ENCODE measurements at regions not wholly inside any gene's neighbourhood (a gene's known extent, or its start where the extent isn't known, plus 50 kb on each side); places are given as distances from the start of the nearest gene placed in this dataset.
"Not testable (repeated sequence)": the region's sequence is repeated elsewhere in the genome, so short reads cannot be mapped to it uniquely, and the experiment has no call there.

DNA sequence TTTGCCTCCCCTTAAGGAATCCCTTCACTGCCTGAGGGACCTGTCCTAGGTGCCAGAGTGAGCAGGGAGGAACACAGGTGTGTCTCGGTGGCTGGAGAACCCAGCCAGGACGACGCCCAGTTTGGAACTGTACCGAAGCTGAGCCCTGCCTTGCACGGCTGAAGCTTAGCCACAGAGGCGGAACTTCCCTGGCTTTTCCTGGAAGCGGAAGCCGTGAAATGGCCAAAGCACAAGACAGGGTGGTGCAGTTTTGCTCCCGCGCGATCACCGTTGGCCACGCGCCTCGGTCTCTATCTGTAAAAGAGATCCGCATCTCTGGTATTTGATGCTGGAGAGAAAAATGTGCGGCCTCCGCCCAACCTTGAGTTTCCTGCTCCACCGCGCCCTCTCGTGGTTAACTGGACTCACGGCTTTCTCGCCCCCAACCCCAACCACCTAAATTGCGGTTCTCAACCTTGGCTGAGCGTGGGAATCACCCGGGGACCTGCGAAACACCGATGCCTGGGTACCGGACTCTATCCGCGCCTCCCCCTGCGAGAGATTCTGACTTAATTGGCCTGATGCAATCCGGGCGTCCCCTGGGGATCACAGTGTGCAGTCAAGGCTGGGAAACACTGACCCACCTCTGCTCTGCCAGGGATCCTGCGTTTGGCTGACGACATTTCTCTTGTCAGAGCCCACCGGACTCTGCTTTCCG is 70.7 kb upstream of the ABHD2 start:
- Histone ChIP-seq H3K27me3 (ENCODE audit: control insufficient read depth, insufficient read depth, low read length) (no peaks in the 10 kb centered on the region), H3K36me3 (ENCODE audit: control insufficient read depth, insufficient read depth, low read length) (no peaks in the 10 kb centered on the region), H3K4me3 (ENCODE audit: low read depth, low read length) (no peak overlapping the region)
- FAIRE-seq (no peak), DNase-seq (ENCODE audit: low read depth) (peak; percentile 58)
- peak; percentile 90 for TF ChIP-seq CTCF (IDR thresholded peaks at IDR 0.05; ENCODE audit: insufficient read depth, low read length, severe bottlenecking)

GRCh38 chr15:89018207-89018606 is 70.0 kb upstream of the ABHD2 start:
- H3K4me3 ChIP-seq (ENCODE audit: low read depth, low read length), result no peak overlapping the region
- DNase-seq (ENCODE audit: low read depth) (no peak), FAIRE-seq (no peak)
- H3K27me3 ChIP-seq (ENCODE audit: control insufficient read depth, insufficient read depth, low read length), result no peaks in the 10 kb centered on the region
- no peak for TF ChIP-seq CTCF (IDR thresholded peaks at IDR 0.05; ENCODE audit: insufficient read depth, low read length, severe bottlenecking)
- no peaks in the 10 kb centered on the region for H3K36me3 ChIP-seq (ENCODE audit: control insufficient read depth, insufficient read depth, low read length)

DNA sequence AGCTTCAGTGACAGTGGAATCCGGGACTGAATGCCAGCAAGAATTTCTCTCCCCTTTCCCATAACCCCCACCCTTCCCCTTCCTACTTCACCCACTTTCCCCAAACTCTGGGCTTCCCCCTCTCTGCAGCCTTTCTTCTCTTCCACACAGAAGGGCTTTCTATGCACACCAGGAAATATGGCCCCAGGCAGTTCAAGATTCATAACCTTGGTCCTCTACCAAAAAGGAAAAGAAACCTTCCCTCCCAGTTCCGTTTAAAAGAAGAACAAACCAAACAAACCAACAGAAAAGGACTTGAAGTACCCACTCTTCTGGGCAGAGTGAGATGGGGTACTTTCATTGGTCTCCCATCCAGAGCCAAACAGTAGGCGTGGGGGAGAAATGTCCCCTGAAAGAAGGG is 68.8 kb upstream of the ABHD2 start:
- no peak for TF ChIP-seq CTCF (IDR thresholded peaks at IDR 0.05; ENCODE audit: insufficient read depth, low read length, severe bottlenecking)
- DNase-seq (ENCODE audit: low read depth) (no peak), FAIRE-seq (no peak)
- Histone ChIP-seq H3K27me3 (ENCODE audit: control insufficient read depth, insufficient read depth, low read length) (no peaks in the 10 kb centered on the region), H3K36me3 (ENCODE audit: control insufficient read depth, insufficient read depth, low read length) (no peaks in the 10 kb centered on the region), H3K4me3 (ENCODE audit: low read depth, low read length) (no peak overlapping the region)

GRCh38 chr15:89021224-89021623 is 67.0 kb upstream of the ABHD2 start:
- no peak for FAIRE-seq
- no peak for DNase-seq (ENCODE audit: low read depth)
- Histone ChIP-seq H3K36me3 (ENCODE audit: control insufficient read depth, insufficient read depth, low read length) (no peaks in the 10 kb centered on the region), H3K4me3 (ENCODE audit: low read depth, low read length) (no peak overlapping the region), H3K27me3 (ENCODE audit: control insufficient read depth, insufficient read depth, low read length) (no peaks in the 10 kb centered on the region)
- no peak for TF ChIP-seq CTCF (IDR thresholded peaks at IDR 0.05; ENCODE audit: insufficient read depth, low read length, severe bottlenecking)

- H3K4me3 ChIP-seq (ENCODE audit: low read depth, low read length); H3K27me3 ChIP-seq (ENCODE audit: control insufficient read depth, insufficient read depth, low read length); FAIRE-seq; DNase-seq (ENCODE audit: low read depth); H3K36me3 ChIP-seq (ENCODE audit: control insufficient read depth, insufficient read depth, low read length): not testable (repeated sequence)
Observed at GRCh38 chr15:89021886-89022285, 66.4 kb upstream of the ABHD2 start.

- H3K36me3 ChIP-seq (ENCODE audit: control insufficient read depth, insufficient read depth, low read length), result no peaks in the 10 kb centered on the region
- DNase-seq (ENCODE audit: low read depth) (peak; percentile 78), FAIRE-seq (no peak)
- H3K27me3 ChIP-seq (ENCODE audit: control insufficient read depth, insufficient read depth, low read length), result no peaks in the 10 kb centered on the region
- no peak for TF ChIP-seq CTCF (IDR thresholded peaks at IDR 0.05; ENCODE audit: insufficient read depth, low read length, severe bottlenecking)
- H3K4me3 ChIP-seq (ENCODE audit: low read depth, low read length), result no peak overlapping the region
Observed at GRCh38 chr15:89023311-89023961, 64.8 kb upstream of the ABHD2 start.

Measured in bronchial epithelial cell (primary cell).